ENCODE measurements at regions not wholly inside any gene's neighbourhood (a gene's known extent, or its start where the extent isn't known, plus 50 kb on each side); places are given as distances from the start of the nearest gene placed in this dataset.

DNA sequence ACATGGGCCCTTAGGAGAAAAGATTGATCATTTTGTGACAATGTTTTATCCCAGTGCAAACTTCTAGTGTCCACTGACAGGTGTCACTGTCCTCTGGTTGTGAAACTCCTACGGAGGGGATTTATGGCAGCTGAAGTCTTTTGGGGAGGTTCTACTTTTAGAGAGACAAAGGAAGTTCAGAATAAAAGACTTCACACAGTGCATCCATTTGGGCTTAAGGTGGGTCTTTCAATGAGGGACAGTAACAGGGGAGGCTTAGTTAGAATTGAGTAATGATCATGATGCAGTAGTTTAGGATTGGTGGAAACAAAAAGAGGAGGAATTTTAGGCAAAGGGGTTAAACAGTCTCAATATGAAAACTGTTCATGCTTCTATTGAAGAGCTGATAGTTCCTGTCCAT lies 501.1 kb upstream of the NRP1 start:
- Histone ChIP-seq H3K27ac (ENCODE audit: low read depth, low read length) (no peak overlapping the region), H3K79me2 (ENCODE audit: control insufficient read depth in 1 of 2, insufficient read depth in 2 of 2, low read length in 2 of 2) (no peaks in the 10 kb centered on the region)
- FAIRE-seq = no peak

More for the DNA sequence above, 501.1 kb upstream of the NRP1 start:
- no peak overlapping the region for H3K14ac ChIP-seq (ENCODE audit: insufficient read length)
- no peak overlapping the region for H3K4ac ChIP-seq (replicated peaks; ENCODE audit: insufficient read length, low read depth, low read length)
- no peak overlapping the region for H2BK20ac ChIP-seq (ENCODE audit: low read length)
- H4K5ac ChIP-seq (ENCODE audit: insufficient read length, low read depth, low read length) = no peak overlapping the region
- no peak overlapping the region for H3K23ac ChIP-seq (ENCODE audit: insufficient read length)
- no peak overlapping the region for H3K4me2 ChIP-seq (ENCODE audit: insufficient read depth in 1 of 2, low read depth in 2 of 2, low read length in 2 of 2)
- no peak overlapping the region for H3K56ac ChIP-seq (replicated peaks; ENCODE audit: insufficient read length, low read depth, low read length)
- H3K36me3 ChIP-seq (ENCODE audit: control insufficient read depth in 2 of 4, insufficient read depth in 4 of 4, low read length in 3 of 4) = no peaks in the 10 kb centered on the region
- H2BK12ac ChIP-seq (ENCODE audit: low read depth, low read length) = no peak overlapping the region
- no peak overlapping the region for H4K8ac ChIP-seq (ENCODE audit: extremely low read depth, insufficient read depth, low read length)
- no peak overlapping the region for H3K18ac ChIP-seq (ENCODE audit: extremely low read depth, low read length)
- ChIA-PET CTCF (ENCODE audit: partially characterized antibody) (no interaction called here), POLR2A (ENCODE audit: partially characterized antibody) (no interaction called here)
- no peak overlapping the region for H3K4me3 ChIP-seq (ENCODE audit: extremely low read depth in 1 of 4, insufficient read depth in 2 of 4, low read depth in 3 of 4, low read length in 4 of 4)
- H3K79me1 ChIP-seq (ENCODE audit: low read depth, low read length) = no peaks in the 10 kb centered on the region
- no peaks in the 10 kb centered on the region for H4K20me1 ChIP-seq (replicated peaks in 1 of 2; ENCODE audit: control insufficient read depth in 1 of 2, insufficient read depth in 2 of 2, low read length in 2 of 2)
- H4K91ac ChIP-seq (replicated peaks; ENCODE audit: insufficient read length, low read length) = no peak overlapping the region
- no peaks in the 10 kb centered on the region for H3K23me2 ChIP-seq (ENCODE audit: low read depth, low read length)
- no peak for TF ChIP-seq JUN (IDR thresholded peaks at IDR 0.05; ENCODE audit: low read depth, low read length)
- TF ChIP-seq BACH1 (IDR thresholded peaks at IDR 0.05; ENCODE audit: low read length) = no peak
- TF ChIP-seq ASH2L (IDR thresholded peaks at IDR 0.05; ENCODE audit: low read length) = no peak
- no peak for TF ChIP-seq KDM4A (IDR thresholded peaks at IDR 0.05; ENCODE audit: low read depth, low read length, severe bottlenecking)
- no peak for TF ChIP-seq HDAC6 (IDR thresholded peaks at IDR 0.05; ENCODE audit: low read depth, low read length)
- no peak for TF ChIP-seq YY1 (IDR thresholded peaks at IDR 0.05; ENCODE audit: low read depth, low read length)
- no peak for TF ChIP-seq EGR1 (IDR thresholded peaks at IDR 0.05; ENCODE audit: borderline replicate concordance, low read depth, low read length)
- H2AFZ ChIP-seq (ENCODE audit: low read length) = no peak overlapping the region; the same call in 1 of the 2 replicates
- no peak overlapping the region for H2BK15ac ChIP-seq (ENCODE audit: low read length)
- no peak overlapping the region for H2BK5ac ChIP-seq (ENCODE audit: low read depth, low read length)
- no peak overlapping the region for H3K9ac ChIP-seq (replicated peaks in 1 of 4; ENCODE audit: extremely low read depth in 1 of 4, low read depth in 3 of 4, low read length in 3 of 4)
- no peaks in the 10 kb centered on the region for H3K4me1 ChIP-seq (replicated peaks in 1 of 4; ENCODE audit: control insufficient read depth in 3 of 4, insufficient read depth in 4 of 4, low read length in 3 of 4)
- no peak overlapping the region for H2BK120ac ChIP-seq (replicated peaks; ENCODE audit: low read depth, low read length)
- H3K27me3 ChIP-seq (replicated peaks in 1 of 4; ENCODE audit: control insufficient read depth in 3 of 4, extremely low read depth in 1 of 4, insufficient read depth in 3 of 4, low read length in 3 of 4) = no peaks in the 10 kb centered on the region
- WGBS, 2 experiments (ENCODE audit: extremely low coverage in 1 of 2, insufficient coverage in 1 of 2, insufficient read length in 1 of 2, insufficient replicate concordance in 2 of 2, low coverage in 1 of 2, low lambda C conversion rate in 2 of 2, missing lambda C conversion rate in 1 of 2) = 92% methylated on average over 1 of the region's 1 CpG; no CpG with 5 or more reads in 1 of the 2 experiments
- H2AK5ac ChIP-seq (ENCODE audit: low read depth, low read length) = no peak overlapping the region
- no peak for DNase-seq (ENCODE audit: low read depth in 1 of 2, low spot score in 2 of 2)
- H3K9me3 ChIP-seq (ENCODE audit: insufficient read depth in 2 of 2, low read depth in 1 of 2, low read length in 1 of 2) = no peaks in the 10 kb centered on the region

Data from H1 (cell line).